Stromal cell of bone marrow (primary cell): ENCODE measurements at regions not wholly inside any gene's neighbourhood (a gene's known extent, or its start where the extent isn't known, plus 50 kb on each side); places are given as distances from the start of the nearest gene placed in this dataset.
"Not testable (repeated sequence)": the region's sequence is repeated elsewhere in the genome, so short reads cannot be mapped to it uniquely, and the experiment has no call there.

Experiments
- DNase-seq: peaks from one replicate; pipeline ENCODE4 v3.0.0-alpha.2; 2012; ENCODE audit warnings: low read depth

DNA sequence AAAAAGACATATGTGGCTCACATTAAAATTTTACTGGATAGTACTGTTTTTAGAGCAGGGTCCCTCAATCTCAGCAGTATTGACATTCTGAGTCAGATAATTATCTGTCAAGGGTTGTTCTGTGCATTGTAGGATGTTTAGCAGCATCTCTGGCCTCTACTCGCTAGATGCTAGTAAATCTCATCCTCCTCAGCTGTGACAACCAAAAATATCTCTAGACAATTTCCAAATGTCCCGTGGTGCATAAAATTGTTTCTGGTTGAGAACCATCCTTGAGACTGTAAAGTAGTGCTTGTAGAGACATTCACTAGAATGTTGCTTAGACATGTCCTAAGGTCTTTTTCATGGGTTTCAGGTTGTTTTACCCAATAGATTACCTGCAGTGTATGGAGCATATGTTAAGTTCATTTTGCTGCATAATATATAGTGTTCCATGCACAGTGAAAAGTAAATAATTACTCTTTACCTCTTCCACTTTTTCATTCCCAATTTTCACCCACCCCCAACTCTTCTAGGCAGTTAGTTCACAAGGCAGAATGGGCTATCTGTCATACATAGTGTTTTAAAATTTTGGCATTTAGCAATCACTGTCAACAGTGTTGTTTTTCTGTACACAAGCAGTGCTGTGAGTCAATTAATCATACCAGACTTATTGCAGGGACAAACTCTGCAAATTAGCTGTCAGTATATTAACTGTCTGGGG, 200.2 kb upstream of the SLC38A2 start:
- DNase-seq: no peak

DNA sequence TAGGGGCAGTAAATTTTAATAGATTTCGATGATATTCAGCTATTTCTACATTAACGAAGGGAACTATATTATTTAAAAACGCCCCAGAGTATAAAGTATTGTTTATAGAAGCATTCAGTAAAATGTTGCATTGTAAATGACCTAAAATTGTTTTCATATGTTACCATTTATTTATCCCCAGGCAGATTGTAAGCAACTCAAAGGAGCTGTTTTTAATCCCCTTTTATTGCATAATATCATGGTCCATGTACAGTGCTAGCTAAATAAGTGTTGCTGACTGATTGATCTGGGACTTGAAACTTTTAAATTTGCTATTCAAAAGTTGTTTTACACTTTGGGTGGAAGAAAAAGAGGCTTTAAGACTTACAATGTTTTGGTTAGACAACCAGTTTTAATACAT, 199.0 kb upstream of the SLC38A2 start:
- DNase-seq: no peak

DNA sequence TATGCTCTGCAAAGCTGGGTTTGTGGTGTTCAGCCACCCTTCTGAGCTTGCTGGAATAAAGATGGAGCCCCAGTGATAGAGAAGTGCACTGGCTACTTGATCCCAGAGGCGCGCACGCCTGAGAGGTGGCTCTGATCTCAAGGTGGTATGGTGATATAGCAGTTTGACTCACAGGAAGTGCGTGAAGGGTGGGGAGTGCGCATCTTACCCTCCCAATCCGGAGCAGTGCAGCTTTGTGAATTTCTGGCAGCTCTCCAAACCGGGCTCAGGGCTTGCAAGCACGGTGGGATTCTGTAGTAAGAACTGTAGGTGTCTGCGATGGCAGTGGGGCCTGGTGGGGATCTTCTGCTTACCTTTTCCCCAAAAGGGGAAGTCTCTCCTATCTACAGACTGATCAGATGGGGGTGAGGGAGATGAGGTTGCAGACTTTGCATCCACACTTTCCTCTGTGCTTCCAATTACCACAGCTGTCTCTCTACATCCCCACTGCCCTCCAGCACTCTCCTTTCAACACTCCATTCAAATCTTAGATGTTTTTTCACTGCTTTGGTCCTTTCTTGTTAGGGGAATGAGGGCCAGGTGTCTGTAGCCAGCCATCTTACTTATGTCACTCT, 197.4 kb upstream of the SLC38A2 start:
- no peak for DNase-seq

DNA sequence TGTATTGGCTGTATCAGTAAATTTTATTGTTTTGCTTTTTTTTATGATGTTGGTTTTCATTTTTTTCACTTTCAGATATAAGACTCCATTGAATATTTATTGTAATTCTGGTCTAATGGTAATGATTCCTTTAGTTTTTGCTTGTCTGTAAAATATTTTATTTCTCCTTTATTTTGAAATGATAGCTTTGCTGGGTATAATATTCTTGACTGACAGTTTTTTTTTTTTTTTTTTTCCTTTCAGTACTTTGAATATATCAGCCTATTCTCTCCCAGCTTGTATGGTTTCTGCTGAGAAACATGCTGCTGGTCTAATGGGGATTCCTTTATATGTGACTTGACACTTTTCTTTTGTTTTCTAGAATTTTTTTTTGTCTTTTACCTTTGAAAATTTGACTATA, 195.1 kb upstream of the SLC38A2 start:
- DNase-seq: no peak

DNA sequence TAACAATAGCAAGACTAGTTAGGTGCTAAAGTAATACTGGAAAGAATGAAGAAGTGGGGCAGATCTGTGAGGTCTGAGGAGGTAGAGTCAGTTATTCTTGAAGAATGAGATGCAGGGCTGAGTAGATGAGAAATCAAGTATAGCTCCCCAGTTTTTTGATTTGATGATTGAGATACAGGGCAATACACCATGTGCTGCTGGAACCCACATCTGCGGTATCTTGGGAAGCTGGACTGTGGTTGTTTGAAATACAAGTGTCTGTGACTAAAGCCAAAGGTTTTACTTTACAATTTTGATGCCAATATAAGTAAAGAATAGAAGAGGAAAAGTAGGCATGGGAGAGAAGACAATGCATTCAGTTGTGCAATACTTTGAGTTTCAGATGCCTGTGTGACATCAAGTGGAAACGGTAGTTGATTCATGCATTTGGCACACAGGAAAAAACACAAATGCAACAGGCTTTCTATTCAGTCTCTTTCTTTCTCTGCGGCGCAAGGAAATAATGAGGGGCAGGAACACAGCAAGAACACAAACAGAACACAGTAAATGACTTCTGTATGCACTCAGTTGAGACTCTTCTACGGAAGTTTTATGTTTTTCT, 190.2 kb upstream of the SLC38A2 start:
- DNase-seq: peak; percentile 79

DNA sequence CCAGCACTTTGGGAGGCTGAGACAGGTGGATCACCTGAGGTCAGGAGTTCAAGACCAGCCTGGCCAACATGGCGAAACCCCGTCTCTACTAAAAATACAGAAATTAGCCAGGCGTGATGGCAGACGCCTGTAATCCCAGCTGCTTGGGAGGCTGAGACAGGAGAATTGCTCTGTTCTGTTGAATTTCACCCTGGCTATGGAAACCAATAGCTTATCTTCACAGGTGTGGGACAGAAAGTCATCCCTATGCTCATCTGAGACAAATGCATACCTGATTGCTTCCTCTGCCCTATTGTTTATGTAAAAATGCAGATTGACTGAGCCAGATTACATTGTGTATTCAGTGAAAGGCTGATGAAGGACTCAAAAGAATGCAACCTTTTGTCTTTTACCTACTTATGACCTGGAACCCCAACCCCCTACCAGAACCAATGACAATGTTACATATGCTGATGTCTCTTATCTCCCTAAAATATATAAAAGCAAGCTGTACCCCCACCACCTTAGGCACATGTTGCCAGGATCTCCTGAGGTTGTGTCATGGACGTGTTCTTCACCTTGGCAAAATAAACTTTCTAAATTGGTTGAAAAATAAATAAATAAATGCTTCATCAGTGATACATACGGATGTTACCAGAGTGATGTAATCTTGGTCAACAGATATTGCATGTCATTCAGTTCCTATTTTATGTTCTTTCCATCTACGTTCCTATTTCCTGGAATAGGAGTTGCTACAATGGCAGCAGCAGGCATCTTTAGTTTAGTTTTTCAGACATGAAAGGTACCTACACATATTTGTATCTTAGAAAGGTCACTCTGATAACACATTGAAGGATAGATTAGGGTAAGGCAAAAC, 189.4 kb upstream of the SLC38A2 start:
- DNase-seq: not testable (repeated sequence)

DNA sequence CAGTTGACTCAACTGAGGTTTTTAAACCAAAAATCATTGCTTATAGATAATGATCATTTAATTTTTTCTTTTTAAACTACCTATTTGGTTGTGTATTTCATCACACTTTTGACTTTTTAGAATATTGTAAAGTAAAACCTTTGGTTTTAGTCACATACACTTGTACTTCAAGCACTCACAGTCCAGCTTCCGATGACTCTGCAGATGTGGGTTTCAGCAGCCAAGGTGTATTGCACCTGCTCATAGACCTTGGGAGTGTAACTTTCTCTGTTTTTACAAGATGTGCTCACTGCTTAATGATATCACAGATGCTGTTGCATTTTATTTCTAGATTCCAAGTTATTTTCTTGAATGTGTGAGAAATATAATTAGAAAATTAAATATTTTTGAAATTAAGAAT, 188.3 kb upstream of the SLC38A2 start:
- no peak for DNase-seq

DNA sequence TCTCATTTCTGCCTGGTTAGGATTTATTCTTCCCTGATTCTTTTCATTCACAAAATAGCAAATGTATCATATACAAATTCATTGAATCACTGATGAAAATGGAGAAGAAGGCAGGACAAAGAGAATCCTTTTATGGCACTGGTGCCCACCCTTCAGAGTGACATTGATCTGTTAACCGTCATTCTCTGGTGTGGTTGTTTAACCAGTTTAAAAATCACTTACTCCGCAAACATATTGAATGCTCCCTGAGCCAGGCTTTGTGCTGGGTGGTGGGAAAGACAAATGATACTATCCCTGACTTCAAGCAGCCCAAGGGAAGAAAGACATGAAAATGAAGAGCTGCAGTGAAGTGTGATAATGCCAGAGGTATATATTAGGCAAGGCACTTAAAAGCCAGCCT, 187.5 kb upstream of the SLC38A2 start:
- DNase-seq: no peak

DNA sequence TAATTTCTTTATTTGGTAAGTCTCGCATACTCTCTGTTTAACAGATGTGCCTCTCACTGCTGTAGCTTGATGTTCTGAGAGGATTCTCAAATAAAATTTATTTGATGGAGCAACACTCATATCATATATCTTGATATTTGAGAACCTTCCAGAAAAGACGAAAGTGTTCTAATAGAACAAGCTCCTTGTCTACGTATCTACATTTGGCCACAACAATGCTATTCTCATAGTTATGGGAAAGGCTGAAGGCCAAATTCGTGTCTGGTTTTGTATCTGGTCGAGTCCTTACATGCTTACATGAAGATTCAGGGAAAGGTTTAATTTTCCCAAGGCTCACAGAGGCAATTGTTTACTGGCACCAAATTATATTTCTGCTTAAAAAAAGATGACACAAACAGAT, 186.7 kb upstream of the SLC38A2 start:
- no peak for DNase-seq

DNA sequence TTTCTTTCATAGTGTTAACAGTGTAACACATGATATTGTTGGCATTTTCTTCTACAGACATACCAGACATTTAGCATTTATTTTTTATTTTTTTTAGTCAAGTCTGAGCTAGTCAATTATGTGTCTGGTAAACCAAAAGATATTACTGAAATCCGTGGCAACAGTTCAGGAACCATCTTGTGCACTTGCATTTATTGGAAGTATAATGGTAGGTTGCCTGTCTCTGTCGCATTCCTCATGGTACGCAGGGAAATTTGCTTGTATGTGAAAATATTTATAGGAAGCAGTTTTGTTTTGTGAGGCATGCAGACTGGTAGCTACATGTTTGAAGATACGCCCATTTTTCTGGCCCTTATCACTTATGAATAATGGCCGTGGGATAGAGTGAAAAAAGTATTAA, 186.1 kb upstream of the SLC38A2 start:
- DNase-seq: no peak

DNA sequence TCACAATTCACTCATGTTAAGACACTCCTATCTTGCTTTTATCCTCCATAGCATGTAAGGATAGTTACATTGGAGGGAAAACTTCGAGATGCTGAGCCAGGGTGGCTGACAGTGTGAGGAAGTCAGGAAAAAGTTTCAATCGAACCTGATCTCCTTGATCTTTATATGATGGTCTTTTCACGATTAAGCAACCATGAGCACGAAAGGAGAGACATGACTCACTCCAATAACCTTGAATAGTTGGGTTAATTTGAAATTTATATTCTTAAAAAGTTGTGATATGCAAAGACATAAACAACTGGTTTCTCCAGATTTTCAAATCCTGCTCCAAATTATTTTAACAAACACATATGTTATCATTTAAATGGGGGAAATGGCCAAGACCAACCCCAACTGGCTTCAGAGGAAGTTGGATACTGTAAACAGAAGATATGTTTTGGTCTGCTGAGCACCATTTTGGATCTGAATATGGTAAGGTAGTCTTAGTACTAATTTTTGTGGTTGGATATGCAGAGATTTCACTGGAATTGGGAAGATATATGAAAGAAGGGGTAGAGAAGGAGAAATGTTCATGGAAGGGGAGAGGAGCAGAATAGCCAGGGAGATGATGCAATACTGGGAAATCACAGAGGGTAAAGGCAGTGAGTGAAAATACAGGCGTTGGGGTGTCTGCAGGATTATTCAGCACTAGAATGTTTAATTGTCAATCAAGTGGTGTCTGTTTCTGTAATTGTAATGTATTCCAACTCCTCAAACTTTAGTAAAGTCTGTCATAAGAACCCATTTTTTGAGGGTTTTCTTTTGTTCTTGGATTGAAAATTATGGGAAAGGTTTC, 185.2 kb upstream of the SLC38A2 start:
- no peak for DNase-seq

DNA sequence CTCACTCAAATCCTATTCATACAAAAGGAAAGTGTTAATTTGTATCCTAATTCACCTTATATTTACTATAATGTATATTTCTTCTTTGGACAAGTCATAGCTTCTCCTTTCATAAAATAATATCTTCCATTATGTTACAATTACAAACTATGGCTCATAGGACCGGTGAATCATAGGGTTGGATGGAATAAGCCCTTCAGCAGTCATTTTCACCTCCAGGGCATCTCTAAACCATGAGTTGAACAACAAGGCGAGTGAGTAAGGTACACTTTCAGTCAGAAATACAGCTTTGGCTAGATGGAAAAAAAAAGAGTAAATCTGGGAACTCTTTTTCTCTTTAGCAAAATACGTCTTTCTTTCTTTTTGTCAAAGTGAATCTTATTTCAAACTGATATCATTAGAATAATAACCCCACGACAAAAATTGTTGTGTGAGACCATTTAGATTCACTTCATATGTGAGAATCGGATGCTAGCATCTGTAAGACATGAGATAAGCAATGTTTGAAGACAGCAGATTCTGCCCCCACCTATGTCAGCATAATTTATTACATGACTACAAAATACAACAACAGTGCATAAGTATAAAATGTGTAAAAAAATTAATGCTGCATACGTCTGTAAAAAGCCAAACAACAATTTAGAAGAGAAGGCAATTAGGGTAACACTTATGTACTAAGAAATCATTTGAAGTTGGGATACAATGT, 184.4 kb upstream of the SLC38A2 start:
- DNase-seq: peak; percentile 60

DNA sequence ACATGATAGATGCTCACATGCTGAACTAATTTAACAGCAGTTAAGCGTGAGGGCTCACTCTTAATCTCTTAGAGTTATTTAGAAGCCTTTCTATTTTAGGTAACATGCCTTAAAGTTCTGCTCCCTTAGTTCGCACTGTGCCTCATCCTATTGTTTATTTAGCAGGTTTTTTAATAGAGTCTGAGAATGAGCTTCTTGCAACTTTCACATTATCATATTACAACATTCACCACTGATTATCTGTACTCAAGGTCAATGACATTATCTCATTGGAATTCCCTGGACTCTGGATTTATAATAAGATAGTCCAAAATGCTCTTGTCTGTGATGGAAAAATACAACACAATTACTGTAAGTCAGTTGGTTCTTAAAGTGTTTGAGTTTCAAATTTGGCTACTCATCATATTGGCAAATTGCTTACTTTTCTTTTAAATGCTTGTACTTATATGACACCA, 183.6 kb upstream of the SLC38A2 start:
- peak; percentile 75 for DNase-seq

DNA sequence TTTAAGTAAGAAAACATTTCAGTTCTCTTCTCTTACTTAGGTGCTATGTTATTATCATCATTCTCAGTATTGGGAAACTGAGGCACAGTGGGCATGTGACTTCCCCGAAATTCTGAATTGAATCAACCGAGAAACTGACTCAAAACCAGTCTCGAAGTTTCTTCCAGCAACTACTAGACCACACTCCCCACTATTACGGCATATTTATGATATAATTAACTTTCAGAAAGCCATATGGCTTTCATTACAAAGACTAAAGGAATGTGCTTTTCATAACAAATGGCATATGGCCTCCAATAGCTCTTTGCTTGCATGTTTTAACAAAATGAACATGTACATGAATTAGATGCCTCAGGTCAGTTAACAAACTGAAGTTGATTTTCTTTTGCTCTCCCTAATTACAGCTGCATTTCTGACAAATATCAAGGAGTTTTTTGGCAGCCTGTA, 182.9 kb upstream of the SLC38A2 start:
- peak; percentile 43 for DNase-seq

DNA sequence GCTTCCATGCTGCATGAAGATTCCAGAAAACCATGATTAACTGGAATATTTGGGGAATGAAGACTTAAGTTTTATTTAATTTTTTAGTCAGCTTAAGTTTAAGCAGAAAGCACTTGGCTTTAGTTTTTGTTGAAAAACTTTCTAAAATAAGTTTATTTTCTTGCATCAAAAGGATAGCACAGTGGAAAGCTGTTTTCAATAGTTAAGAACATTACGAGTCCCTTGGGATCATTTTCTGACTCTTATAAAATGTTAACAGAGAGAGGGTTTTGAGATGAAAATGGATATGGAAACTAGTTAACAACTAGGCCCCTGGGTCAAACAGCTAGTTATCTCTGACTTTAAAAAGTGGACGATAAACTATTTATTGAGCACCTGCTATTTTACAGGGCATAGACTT, 181.9 kb upstream of the SLC38A2 start:
- peak; percentile 41 for DNase-seq

DNA sequence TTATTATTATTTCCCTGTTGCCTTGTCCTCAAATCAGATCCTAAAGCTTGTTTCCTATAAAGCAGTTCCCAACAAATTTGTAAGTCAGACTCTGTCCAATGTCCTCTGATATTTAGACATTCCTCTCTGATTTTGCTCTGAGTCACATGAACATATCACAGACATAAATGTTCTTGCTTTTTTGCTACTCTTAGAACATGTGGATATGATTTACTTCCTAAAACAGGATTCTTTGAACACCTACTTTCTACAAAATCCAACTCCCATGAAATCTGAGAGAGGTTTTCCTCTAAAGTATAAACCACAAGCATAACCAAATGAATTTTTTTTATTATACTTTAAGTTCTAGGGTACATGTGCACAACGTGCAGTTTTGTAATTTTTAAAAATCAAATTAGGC, 181.3 kb upstream of the SLC38A2 start:
- no peak for DNase-seq

DNA sequence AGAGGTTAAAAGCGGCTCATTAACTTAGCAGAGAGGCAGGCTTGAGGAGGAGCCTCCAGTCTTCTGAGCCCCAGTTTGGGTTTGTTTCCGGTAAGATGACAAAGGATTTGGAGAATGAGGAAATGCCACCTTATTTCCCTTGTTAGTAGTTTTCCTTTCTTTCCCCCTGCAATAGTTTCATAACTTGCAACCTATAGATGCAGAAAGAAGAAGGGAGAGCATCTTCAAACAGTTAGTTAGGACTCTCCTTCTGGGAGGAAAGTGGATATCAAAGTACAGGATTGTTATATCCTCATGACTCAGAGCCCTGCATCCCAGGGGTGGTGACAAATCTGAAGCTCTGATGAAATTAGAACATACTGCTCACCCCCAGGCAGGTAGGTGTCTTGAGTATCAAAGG, 180.7 kb upstream of the SLC38A2 start:
- DNase-seq: peak; percentile 53

DNA sequence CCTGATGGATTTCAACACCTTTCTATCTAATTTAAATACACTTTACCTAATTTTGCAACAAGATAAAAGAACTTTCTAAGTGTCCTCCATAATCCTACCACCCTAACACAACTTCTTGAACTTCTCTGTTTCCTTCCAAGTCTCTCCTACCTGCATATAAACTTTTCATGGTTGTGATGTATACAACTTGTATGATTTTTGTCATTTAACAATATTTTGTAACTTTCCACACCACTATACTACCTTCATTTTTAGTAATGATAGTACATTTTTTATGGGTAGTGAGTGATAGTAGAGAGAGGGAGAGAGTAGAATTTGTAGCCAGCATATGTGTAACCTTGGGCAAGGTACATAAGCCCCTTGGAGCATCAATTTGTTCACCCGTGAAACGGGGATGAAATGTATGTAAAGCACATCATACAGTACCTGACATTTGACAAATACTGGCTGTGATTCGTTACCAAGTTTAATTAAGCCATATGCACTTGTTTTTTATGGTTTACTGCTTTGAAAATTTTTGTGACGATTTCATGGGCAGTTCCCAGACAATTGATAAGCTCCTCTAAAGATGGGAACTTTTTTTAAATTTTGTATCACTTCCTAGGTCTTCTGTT, 177.8 kb upstream of the SLC38A2 start:
- DNase-seq: no peak

DNA sequence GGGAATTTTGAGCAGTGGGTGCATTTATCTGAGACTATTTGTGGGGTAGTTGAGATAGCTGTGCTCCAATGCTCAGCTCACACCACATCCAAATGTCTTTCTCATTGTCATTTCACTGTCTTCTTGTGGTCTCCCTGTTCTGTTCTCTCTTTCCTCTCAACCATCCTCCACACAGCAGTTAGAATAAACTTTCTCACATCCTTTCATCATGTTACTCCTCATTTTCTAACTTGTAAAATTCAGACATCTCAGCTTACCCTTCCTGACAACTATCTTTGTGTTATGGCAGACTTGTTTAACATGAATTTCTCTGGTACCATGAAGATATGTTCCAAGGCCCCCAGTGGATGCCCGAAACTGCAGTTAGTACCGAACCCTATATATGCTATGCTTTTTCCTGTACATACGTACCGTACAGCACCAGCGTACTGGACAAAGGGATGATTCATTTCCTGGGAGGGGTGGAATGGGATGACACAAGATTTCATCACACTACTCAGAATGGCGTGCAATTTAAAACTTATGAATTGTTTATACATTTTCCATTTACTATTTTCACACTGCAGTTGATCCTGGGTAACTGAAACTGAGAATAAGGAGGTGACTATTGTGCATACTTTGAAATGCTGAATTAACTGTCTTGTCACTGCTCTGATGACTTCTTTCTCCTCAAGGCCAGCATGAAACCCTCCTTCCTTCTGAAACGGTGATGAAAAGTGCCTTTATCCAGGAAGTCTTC, 177.1 kb upstream of the SLC38A2 start:
- no peak for DNase-seq

DNA sequence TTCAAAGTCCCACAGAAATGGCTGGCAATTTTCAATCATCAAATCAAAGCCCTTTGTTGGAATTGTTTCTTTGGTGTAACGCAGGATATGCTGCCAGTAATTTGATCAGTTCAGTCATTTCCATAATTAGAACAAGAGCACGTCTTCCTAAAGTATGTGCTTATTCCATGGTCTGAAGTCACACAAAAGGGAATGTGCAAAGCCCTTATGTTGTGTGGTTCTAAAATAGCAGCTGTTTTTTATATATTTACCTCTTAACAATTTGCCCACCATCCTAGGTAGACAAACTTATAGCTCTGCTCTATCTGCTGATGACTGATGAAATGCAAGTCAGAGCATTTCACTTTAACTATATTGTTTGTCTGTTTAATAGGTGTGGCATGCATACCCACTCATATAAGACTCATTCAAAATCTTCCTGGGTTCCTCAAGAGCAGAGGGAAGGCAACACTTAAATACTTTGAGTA, 176.1 kb upstream of the SLC38A2 start:
- DNase-seq: no peak
